Keratinocyte (primary cell): ENCODE measurements at regions not wholly inside any gene's neighbourhood (a gene's known extent, or its start where the extent isn't known, plus 50 kb on each side); places are given as distances from the start of the nearest gene placed in this dataset.

Experiments used
- DNase-seq: peaks from one replicate; pipeline ENCODE4 v3.0.0-alpha.2; 2011; ENCODE audit warnings: low read depth, missing footprints, low spot score
- FAIRE-seq: peaks from 2 replicates; lab custom pipeline; 2011; peaks lifted over from hg19 to GRCh38; lab: Jason Lieb, UNC
- H2AFZ ChIP-seq: 2 replicates; pipeline ENCODE4 v1.6.0; 2012; ENCODE audit warnings: low read length, control low read depth, inconsistent platforms; ENCODE audit not compliant: control insufficient read depth
- H3K27ac ChIP-seq: 2 replicates; pipeline ENCODE4 v1.5.1; 2011; ENCODE audit warnings: low read length; ENCODE audit not compliant: control insufficient read depth, insufficient read depth
- H3K27me3 ChIP-seq: 3 replicates; pipeline ENCODE4 v1.6.0; 2011; ENCODE audit warnings: low read length; ENCODE audit not compliant: control insufficient read depth, insufficient read depth; ENCODE audit errors: extremely low read depth
- H3K36me3 ChIP-seq, 2 experiments: 2 replicates in 1 of 2; 3 replicates in 1 of 2; pipeline ENCODE4 v1.5.1; 2011; ENCODE audit warnings: low read length in 2 of 2, mild to moderate bottlenecking in 1 of 2; ENCODE audit not compliant: control insufficient read depth in 2 of 2, insufficient read depth in 2 of 2; ENCODE audit errors: extremely low read depth in 1 of 2
- H3K4me1 ChIP-seq: 3 replicates; pipeline ENCODE4 v1.5.1; 2011; ENCODE audit warnings: low read length; ENCODE audit not compliant: control insufficient read depth, insufficient read depth; ENCODE audit errors: extremely low read depth
- H3K4me2 ChIP-seq: 3 replicates; pipeline ENCODE4 v1.6.0; 2011; ENCODE audit warnings: low read depth, low read length; ENCODE audit not compliant: control insufficient read depth, insufficient read depth; ENCODE audit errors: extremely low read depth
- H3K4me3 ChIP-seq, 3 experiments: fragments of 200-600 bp in 1 of 3; sonication (generic) in 1 of 3; 2 replicates in 2 of 3; 3 replicates in 1 of 3; pipeline ENCODE4 v1.5.1; 2011 to 2016; ENCODE audit warnings: low read length in 3 of 3, mild to moderate bottlenecking in 3 of 3, control low read depth in 2 of 3, inconsistent platforms in 1 of 3, low read depth in 1 of 3, mixed read lengths in 1 of 3, mixed run types in 1 of 3, moderate library complexity in 1 of 3; ENCODE audit not compliant: control insufficient read depth in 2 of 3, insufficient read depth in 2 of 3; ENCODE audit errors: extremely low read depth in 1 of 3
- H3K79me2 ChIP-seq: 2 replicates; pipeline ENCODE4 v1.6.0; 2012; ENCODE audit warnings: low read length; ENCODE audit not compliant: control insufficient read depth, insufficient read depth
- H3K9ac ChIP-seq: 3 replicates; pipeline ENCODE4 v1.6.0; 2011; ENCODE audit warnings: low read length; ENCODE audit not compliant: control insufficient read depth, insufficient read depth; ENCODE audit errors: extremely low read depth
- H3K9me1 ChIP-seq: 3 replicates; pipeline ENCODE4 v1.6.0; 2011; ENCODE audit warnings: low read length; ENCODE audit not compliant: control insufficient read depth, insufficient read depth; ENCODE audit errors: extremely low read depth
- H3K9me3 ChIP-seq: 2 replicates; pipeline ENCODE4 v1.5.1; 2012; ENCODE audit warnings: low read depth, low read length; ENCODE audit not compliant: control insufficient read depth
- H4K20me1 ChIP-seq: 3 replicates; pipeline ENCODE4 v1.6.0; 2011; ENCODE audit warnings: low read length; ENCODE audit not compliant: control insufficient read depth, insufficient read depth; ENCODE audit errors: extremely low read depth
- EZH2 ChIP-seq: IDR thresholded peaks from one replicate; pipeline ENCODE4 v1.6.1; 2012; ENCODE audit warnings: inconsistent platforms, mild to moderate bottlenecking, low read length, moderate library complexity
- dilution Hi-C: fragments of 300-500 bp; cut with MboI; formaldehyde crosslinking; loops from one replicate; pipeline ENCODE4 v1.7.0; 2020; ENCODE audit warnings: low sequenced_read_pairs; ENCODE audit not compliant: extremely low pct_ligation_motif_present
- TF ChIP-seq, protein P1 (sequence below), 3 experiments: IDR thresholded peaks in 1 of 3; conservative IDR thresholded peaks in 1 of 3; optimal IDR thresholded peaks in 1 of 3; 2 replicates in 2 of 3; 3 replicates in 1 of 3; pipeline versions ENCODE3 to v1.5.1; 2011; ENCODE audit warnings: low read length in 3 of 3, mild to moderate bottlenecking in 3 of 3, moderate library complexity in 2 of 3, control low read depth in 1 of 3, inconsistent platforms in 1 of 3; ENCODE audit not compliant: insufficient read depth in 2 of 3; ENCODE audit errors: extremely low read depth in 1 of 3

DNA sequence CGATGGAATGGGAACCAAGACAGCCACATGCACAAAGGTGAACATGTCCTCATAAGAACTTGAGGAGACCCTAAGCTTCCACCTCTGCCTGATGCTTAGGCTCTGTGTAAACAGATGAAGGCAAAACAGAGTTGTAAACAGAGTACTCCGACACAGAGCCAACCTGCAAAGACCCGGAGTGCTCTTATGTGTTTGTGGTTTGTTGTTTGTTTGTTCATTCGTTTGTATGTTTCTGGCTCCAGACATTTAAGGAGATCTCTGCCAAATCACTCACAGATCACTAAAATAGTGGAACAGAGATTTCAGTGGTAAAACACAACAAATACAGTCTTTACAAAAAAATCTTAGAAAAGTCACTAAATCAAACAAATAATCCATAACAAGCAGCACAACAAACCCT lies 294.9 kb downstream of the EIPR1 start:
- H3K9ac ChIP-seq = no peak overlapping the region
- FAIRE-seq (no peak), DNase-seq (no peak)
- H3K27me3 ChIP-seq = no peaks in the 10 kb centered on the region
- no peak overlapping the region for H3K4me2 ChIP-seq
- H3K4me3 ChIP-seq = no peak overlapping the region
- H3K9me3 ChIP-seq = no peaks in the 10 kb centered on the region
- H3K79me2 ChIP-seq = no peaks in the 10 kb centered on the region
- no peaks in the 10 kb centered on the region for H3K36me3 ChIP-seq
- no peaks in the 10 kb centered on the region for H3K4me1 ChIP-seq
- H3K27ac ChIP-seq = no peak overlapping the region
- H3K9me1 ChIP-seq = no peaks in the 10 kb centered on the region
- no peak overlapping the region for H2AFZ ChIP-seq
- no peak for TF ChIP-seq EZH2
- TF ChIP-seq, protein P1, sequence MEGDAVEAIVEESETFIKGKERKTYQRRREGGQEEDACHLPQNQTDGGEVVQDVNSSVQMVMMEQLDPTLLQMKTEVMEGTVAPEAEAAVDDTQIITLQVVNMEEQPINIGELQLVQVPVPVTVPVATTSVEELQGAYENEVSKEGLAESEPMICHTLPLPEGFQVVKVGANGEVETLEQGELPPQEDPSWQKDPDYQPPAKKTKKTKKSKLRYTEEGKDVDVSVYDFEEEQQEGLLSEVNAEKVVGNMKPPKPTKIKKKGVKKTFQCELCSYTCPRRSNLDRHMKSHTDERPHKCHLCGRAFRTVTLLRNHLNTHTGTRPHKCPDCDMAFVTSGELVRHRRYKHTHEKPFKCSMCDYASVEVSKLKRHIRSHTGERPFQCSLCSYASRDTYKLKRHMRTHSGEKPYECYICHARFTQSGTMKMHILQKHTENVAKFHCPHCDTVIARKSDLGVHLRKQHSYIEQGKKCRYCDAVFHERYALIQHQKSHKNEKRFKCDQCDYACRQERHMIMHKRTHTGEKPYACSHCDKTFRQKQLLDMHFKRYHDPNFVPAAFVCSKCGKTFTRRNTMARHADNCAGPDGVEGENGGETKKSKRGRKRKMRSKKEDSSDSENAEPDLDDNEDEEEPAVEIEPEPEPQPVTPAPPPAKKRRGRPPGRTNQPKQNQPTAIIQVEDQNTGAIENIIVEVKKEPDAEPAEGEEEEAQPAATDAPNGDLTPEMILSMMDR (optimal IDR thresholded peaks at IDR 0.05 in 1 of 3, IDR thresholded peaks at IDR 0.05 in 1 of 3, conservative IDR thresholded peaks at IDR 0.05 in 1 of 3; ENCODE audit: extremely low read depth in 1 of 3, insufficient read depth in 2 of 3, low read length in 3 of 3) = no peak
- dilution Hi-C loops = no loop called here
- H4K20me1 ChIP-seq = no peaks in the 10 kb centered on the region

DNA sequence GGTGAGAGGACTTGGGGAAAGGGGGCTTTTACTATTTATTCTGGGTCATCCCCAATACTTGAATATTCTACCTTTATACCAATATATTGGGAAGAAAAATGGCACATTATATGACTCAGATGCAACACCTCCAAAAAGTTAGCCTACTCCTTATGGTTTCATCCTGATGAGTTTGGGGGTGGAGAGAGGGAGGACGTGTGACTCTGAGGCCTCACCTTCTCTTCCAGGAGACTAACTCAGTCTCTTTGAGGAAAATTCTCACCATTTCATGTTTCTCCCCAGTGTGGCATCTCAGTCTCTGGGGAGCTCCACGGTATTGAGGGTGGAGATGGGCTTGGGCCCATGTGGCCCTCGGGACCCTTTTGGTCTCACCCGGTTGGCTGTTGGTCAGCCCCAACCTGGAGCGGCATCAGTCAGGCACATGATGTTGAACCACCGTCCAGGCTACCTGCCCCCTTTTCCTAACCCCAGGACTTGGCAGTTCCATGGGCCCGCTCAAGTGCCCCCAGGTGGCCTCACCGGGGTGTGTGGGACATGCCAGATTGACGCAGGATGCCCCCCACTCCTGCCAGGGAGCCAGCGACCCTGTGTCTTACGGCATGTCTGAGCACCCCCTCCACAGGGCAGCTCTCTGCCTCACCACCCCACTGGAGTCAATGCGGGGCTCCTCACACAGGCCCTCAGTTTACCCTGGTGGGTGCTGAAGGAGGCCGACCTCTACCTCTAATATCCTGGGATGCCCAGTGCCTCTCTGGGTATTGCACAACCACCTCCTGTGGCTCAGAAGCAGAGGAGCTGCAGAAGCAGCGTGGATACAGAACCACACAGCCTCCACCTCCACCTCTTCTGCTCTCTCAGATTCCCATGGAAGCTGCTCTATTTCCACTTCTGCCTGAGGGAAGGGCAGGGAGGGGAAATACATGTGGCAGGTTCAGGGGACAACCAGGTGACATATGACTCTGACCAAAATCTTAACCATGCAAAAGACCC lies 297.4 kb downstream of the EIPR1 start:
- Histone ChIP-seq H3K9me1 (no peaks in the 10 kb centered on the region), H3K4me3 (no peak overlapping the region), H3K36me3 (no peaks in the 10 kb centered on the region), H3K27ac (no peak overlapping the region), H2AFZ (no peak overlapping the region), H4K20me1 (no peaks in the 10 kb centered on the region), H3K4me2 (no peak overlapping the region), H3K4me1 (no peaks in the 10 kb centered on the region), H3K9me3 (no peaks in the 10 kb centered on the region), H3K27me3 (no peaks in the 10 kb centered on the region), H3K9ac (no peak overlapping the region), H3K79me2 (no peaks in the 10 kb centered on the region)
- TF ChIP-seq EZH2 = no peak
- TF ChIP-seq, protein P1 (optimal IDR thresholded peaks at IDR 0.05 in 1 of 3, IDR thresholded peaks at IDR 0.05 in 1 of 3, conservative IDR thresholded peaks at IDR 0.05 in 1 of 3; ENCODE audit: extremely low read depth in 1 of 3, insufficient read depth in 2 of 3, low read length in 3 of 3) = no peak
- dilution Hi-C loops = no loop called here
- DNase-seq = no peak
- FAIRE-seq = no peak
